C4-2B (cell line): ENCODE measurements at regions not wholly inside any gene's neighbourhood (a gene's known extent, or its start where the extent isn't known, plus 50 kb on each side); places are given as distances from the start of the nearest gene placed in this dataset.

Experiments used
- ZFX ChIP-seq: fragments of 450-650 bp; IDR thresholded peaks from 2 replicates; pipeline ENCODE4 v1.6.1; 2017
- TF ChIP-seq, protein P1 (sequence below): fragments of 450-650 bp; conservative IDR thresholded peaks from 2 replicates; pipeline ENCODE4 v1.5.1; 2017; ENCODE audit warnings: mild to moderate bottlenecking

DNA sequence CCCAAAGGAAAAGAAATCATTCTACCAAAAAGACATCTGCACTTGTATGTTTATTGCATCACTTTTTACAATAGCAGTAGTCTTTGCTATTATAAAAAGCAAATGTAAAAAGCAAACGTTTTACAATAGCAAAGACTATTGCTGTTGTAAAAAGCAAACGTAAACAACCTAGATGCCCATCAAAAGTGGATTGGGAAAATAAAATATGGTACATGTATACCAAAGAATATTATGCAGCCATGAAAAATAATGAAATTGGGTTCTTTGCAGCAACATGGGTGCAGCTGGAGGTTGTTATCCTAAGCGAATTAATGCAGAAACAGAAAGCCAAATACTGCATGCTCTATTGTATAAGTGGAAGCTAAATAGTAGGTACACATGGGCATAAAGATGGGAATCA lies 97.3 kb upstream of the ZBTB20 start:
- TF ChIP-seq, protein P1, sequence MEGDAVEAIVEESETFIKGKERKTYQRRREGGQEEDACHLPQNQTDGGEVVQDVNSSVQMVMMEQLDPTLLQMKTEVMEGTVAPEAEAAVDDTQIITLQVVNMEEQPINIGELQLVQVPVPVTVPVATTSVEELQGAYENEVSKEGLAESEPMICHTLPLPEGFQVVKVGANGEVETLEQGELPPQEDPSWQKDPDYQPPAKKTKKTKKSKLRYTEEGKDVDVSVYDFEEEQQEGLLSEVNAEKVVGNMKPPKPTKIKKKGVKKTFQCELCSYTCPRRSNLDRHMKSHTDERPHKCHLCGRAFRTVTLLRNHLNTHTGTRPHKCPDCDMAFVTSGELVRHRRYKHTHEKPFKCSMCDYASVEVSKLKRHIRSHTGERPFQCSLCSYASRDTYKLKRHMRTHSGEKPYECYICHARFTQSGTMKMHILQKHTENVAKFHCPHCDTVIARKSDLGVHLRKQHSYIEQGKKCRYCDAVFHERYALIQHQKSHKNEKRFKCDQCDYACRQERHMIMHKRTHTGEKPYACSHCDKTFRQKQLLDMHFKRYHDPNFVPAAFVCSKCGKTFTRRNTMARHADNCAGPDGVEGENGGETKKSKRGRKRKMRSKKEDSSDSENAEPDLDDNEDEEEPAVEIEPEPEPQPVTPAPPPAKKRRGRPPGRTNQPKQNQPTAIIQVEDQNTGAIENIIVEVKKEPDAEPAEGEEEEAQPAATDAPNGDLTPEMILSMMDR, result no peak
- TF ChIP-seq ZFX, result no peak
